Esophagus muscularis mucosa (tissue), 4 donors: ENCODE measurements at regions not wholly inside any gene's neighbourhood (a gene's known extent, or its start where the extent isn't known, plus 50 kb on each side); places are given as distances from the start of the nearest gene placed in this dataset.

Experiments used
- EP300 ChIP-seq: sonication (generic); formaldehyde crosslinking; IDR thresholded peaks from one replicate; pipeline ENCODE4 v1.6.1; 2017; ENCODE audit warnings: antibody characterized with exemption
- POLR2A ChIP-seq: fragments of 450-650 bp; IDR thresholded peaks from one replicate; pipeline ENCODE4 v1.6.1; 2017; ENCODE audit warnings: antibody characterized with exemption, moderate library complexity, mild to moderate bottlenecking, low read depth
- POLR2AphosphoS5 ChIP-seq, 2 donors: sonication (generic); formaldehyde crosslinking; IDR thresholded peaks; one replicate each; pipeline ENCODE4 v1.6.1; 2017; ENCODE audit warnings: antibody characterized with exemption in 2 of 2
- TF ChIP-seq, protein P1 (sequence below), 3 experiments: fragments of 200-600 bp in 2 of 3; fragments of 450-650 bp in 1 of 3; sonication (generic) in 2 of 3; IDR thresholded peaks; one replicate each; pipeline ENCODE4 v1.5.1; 2017 to 2019; ENCODE audit warnings: antibody characterized with exemption in 3 of 3, mild to moderate bottlenecking in 2 of 3, moderate library complexity in 1 of 3

DNA sequence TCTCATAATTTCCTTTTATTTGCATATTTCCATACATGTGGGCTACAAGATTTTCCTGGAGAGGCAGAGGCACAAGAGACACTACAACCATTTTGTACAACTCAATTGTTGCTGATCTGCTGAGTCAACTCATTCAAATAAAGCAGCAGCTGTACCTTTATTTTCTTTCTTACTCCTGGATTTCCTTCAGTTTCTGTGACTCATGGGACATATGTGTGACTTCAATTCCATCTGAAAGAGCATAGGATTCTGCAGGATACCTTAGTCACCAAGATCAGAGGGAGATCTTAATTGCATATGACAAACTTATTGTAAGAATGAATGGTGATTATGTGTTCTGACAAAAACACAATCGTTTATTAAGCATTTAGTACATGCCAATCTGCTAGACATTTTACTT is 2219.4 kb downstream of the NCAM2 start:
- TF ChIP-seq, protein P1, sequence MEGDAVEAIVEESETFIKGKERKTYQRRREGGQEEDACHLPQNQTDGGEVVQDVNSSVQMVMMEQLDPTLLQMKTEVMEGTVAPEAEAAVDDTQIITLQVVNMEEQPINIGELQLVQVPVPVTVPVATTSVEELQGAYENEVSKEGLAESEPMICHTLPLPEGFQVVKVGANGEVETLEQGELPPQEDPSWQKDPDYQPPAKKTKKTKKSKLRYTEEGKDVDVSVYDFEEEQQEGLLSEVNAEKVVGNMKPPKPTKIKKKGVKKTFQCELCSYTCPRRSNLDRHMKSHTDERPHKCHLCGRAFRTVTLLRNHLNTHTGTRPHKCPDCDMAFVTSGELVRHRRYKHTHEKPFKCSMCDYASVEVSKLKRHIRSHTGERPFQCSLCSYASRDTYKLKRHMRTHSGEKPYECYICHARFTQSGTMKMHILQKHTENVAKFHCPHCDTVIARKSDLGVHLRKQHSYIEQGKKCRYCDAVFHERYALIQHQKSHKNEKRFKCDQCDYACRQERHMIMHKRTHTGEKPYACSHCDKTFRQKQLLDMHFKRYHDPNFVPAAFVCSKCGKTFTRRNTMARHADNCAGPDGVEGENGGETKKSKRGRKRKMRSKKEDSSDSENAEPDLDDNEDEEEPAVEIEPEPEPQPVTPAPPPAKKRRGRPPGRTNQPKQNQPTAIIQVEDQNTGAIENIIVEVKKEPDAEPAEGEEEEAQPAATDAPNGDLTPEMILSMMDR (IDR thresholded peaks at IDR 0.05) = no peak
- no peak for TF ChIP-seq POLR2A
- no peak for TF ChIP-seq EP300
- no peak for TF ChIP-seq POLR2AphosphoS5 (IDR thresholded peaks at IDR 0.05)
